HG02973 (cell line): ENCODE measurements at regions not wholly inside any gene's neighbourhood (a gene's known extent, or its start where the extent isn't known, plus 50 kb on each side); places are given as distances from the start of the nearest gene placed in this dataset.
"Not testable (repeated sequence)": the region's sequence is repeated elsewhere in the genome, so short reads cannot be mapped to it uniquely, and the experiment has no call there.

ENCODE experiments used
- ATAC-seq: cut with Tn5 transposase; IDR thresholded peaks from one replicate; pipeline ENCODE4 v1.9.1; 2021; ENCODE audit warnings: moderate library complexity; ENCODE audit not compliant: unreplicated experiment

- not testable (repeated sequence) for ATAC-seq
These were observed 619.8 kb upstream of the IGFBP7 start for GRCh38 chr4:57729775-57730570.

- no peak for ATAC-seq
These were observed 616.0 kb upstream of the IGFBP7 start for GRCh38 chr4:57726154-57726553.

GRCh38 chr4:57719456-57719855, 609.3 kb upstream of the IGFBP7 start:
- no peak for ATAC-seq

- not testable (repeated sequence) for ATAC-seq
These were observed 604.1 kb upstream of the IGFBP7 start for GRCh38 chr4:57714313-57714712.

- no peak for ATAC-seq
These were observed 599.9 kb upstream of the IGFBP7 start for GRCh38 chr4:57710053-57710452.

GRCh38 chr4:57691370-57691769, 581.2 kb upstream of the IGFBP7 start:
- ATAC-seq: no peak

GRCh38 chr4:57689693-57690205, 579.6 kb upstream of the IGFBP7 start:
- no peak for ATAC-seq

- no peak for ATAC-seq
These were observed 572.1 kb upstream of the IGFBP7 start for GRCh38 chr4:57682275-57682674.

GRCh38 chr4:57679969-57680368, 569.8 kb upstream of the IGFBP7 start:
- no peak for ATAC-seq

GRCh38 chr4:57676394-57676793, 566.2 kb upstream of the IGFBP7 start:
- no peak for ATAC-seq

- ATAC-seq: no peak
These were observed 562.8 kb upstream of the IGFBP7 start for GRCh38 chr4:57672846-57673433.

GRCh38 chr4:57668621-57669020, 558.4 kb upstream of the IGFBP7 start:
- ATAC-seq: no peak

GRCh38 chr4:57665806-57666205, 555.6 kb upstream of the IGFBP7 start:
- ATAC-seq: no peak

GRCh38 chr4:57661517-57662090, 551.4 kb upstream of the IGFBP7 start:
- ATAC-seq: no peak

- ATAC-seq: no peak
These were observed 548.5 kb upstream of the IGFBP7 start for GRCh38 chr4:57658673-57659072.

- ATAC-seq: no peak
These were observed 548.0 kb upstream of the IGFBP7 start for GRCh38 chr4:57658188-57658587.

GRCh38 chr4:57655342-57655741, 545.2 kb upstream of the IGFBP7 start:
- ATAC-seq: no peak

GRCh38 chr4:57652779-57653178, 542.6 kb upstream of the IGFBP7 start:
- no peak for ATAC-seq

- no peak for ATAC-seq
These were observed 530.4 kb upstream of the IGFBP7 start for GRCh38 chr4:57640391-57641100.

- ATAC-seq: no peak
These were observed 529.6 kb upstream of the IGFBP7 start for GRCh38 chr4:57639561-57640382.

- no peak for ATAC-seq
These were observed 525.7 kb upstream of the IGFBP7 start for GRCh38 chr4:57635910-57636309.
